Testis (tissue), 2 donors: ENCODE measurements at regions not wholly inside any gene's neighbourhood (a gene's known extent, or its start where the extent isn't known, plus 50 kb on each side); places are given as distances from the start of the nearest gene placed in this dataset.

Source experiments
- POLR2A ChIP-seq: fragments of 450-650 bp; IDR thresholded peaks from one replicate; pipeline ENCODE4 v1.6.1; 2017; ENCODE audit warnings: antibody characterized with exemption, mild to moderate bottlenecking, moderate library complexity
- TF ChIP-seq, protein P1 (sequence below), 3 experiments: fragments of 450-650 bp in 2 of 3; fragments of 200-600 bp in 1 of 3; sonication (generic) in 1 of 3; IDR thresholded peaks; one replicate each; pipeline ENCODE4 v1.5.1; 2016 to 2019; ENCODE audit warnings: antibody characterized with exemption in 3 of 3, mild to moderate bottlenecking in 2 of 3, moderate library complexity in 1 of 3

DNA sequence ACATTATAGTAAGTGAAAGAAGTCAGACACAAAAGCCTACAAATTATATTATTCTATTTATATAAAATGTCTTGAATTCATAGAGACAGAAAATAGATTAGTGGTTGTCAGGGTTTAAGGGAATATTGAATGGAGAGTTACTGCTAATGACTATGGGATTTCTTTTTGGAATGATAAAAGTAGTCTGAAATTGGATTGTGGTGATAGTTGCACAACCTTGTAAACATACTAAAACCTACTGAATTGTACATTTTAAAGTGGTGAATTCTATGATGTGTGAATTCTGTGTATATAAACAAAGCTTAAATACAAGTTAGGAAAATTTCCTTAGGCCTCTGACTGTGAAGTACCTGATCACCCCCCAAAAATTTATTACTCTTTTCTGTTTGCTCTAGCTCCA is 343.1 kb downstream of the TFAP2B start:
- TF ChIP-seq, protein P1, sequence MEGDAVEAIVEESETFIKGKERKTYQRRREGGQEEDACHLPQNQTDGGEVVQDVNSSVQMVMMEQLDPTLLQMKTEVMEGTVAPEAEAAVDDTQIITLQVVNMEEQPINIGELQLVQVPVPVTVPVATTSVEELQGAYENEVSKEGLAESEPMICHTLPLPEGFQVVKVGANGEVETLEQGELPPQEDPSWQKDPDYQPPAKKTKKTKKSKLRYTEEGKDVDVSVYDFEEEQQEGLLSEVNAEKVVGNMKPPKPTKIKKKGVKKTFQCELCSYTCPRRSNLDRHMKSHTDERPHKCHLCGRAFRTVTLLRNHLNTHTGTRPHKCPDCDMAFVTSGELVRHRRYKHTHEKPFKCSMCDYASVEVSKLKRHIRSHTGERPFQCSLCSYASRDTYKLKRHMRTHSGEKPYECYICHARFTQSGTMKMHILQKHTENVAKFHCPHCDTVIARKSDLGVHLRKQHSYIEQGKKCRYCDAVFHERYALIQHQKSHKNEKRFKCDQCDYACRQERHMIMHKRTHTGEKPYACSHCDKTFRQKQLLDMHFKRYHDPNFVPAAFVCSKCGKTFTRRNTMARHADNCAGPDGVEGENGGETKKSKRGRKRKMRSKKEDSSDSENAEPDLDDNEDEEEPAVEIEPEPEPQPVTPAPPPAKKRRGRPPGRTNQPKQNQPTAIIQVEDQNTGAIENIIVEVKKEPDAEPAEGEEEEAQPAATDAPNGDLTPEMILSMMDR (IDR thresholded peaks at IDR 0.05): no peak
- TF ChIP-seq POLR2A: no peak
